Stimulated activated naive CD4-positive, alpha-beta T cell treated with Interleukin-2 at 50 U/mL for 16 hours (primary cell): ENCODE measurements at regions not wholly inside any gene's neighbourhood (a gene's known extent, or its start where the extent isn't known, plus 50 kb on each side); places are given as distances from the start of the nearest gene placed in this dataset.

Experiments used
- DNase-seq: peaks from one replicate; lab custom pipeline; 2025; lab: John Stamatoyannopoulos, UW

DNA sequence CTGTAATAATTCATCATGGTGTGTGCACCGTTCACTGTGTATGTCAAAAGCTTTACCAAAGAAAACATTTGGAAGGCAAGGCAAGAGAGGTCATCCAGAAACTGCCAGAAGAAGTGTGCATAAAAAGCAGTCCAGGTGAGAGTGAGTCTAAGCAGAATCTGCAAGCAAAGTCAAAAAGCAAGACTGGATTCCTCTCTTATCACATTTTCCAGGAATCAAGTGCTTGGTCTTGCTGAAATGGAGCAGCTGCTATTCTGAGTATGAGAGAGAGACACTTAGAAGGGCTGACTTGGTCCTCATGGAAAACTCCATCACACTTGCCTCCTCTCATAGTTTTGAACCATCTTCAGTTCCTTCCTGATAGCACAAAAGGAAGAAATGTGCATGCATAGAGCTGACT lies 231.3 kb downstream of the ANAPC1 start:
- no peak for DNase-seq

DNA sequence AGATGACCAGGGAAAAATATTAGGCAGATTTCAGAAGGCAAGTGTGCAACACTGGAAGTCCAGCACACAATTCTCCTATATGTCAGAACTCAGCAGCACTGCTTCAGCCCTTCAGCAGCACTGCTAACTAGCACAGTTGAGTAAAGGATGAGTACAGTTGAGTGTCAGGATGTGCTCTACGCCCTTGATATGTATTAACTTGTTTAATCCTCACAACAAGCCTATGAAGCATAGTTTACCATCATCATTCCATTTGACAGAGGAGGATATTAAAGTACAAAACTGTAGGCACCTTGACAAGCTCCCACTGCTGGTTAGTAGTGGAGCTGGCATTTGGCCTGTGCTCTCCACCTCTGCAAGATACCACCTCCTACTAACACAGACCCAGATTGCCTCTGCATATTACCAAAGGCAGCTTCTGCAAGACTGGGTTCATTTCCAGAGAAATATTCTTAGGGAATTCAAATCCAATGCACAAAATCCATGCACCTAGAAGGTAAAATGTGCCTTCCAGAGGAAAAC lies 230.8 kb downstream of the ANAPC1 start:
- no peak for DNase-seq

DNA sequence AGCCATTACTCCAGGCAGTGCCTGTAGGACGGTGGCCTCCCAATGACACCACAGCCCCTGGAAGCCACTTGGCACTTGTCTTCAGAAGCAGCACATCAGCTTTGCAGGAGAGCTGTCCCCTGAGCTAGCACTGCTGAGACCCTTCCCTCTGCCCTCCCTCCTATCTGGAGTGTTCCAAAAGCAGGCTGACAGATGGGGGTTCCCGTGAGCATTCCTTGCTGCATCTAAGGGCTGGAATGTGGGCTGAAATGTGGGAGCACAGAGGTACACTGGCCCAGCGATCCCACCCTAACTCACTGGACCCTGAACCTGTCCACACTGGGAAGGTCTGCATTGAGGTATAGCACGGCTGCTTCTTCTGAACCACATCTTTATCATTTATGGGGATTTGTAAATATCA lies 230.1 kb downstream of the ANAPC1 start:
- DNase-seq = no peak

DNA sequence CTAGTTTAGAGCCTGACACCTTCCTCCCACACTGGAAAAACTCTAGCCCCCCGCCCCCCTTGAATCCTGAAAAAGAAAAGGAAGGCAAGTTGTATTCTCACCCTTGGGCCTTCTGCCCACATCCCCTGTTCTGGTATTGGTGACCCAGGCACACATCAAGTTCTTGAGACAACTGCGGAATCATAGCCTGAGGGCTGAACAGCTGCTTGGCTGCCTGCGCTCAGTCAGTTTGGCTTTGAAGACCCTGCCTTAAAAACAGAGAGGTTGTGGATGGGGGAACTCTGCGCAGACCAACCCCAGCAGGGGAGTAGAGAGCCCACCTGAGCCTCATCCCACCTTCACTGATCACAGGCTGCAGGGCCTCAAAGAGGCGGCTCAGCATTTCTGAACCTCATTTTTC lies 229.2 kb downstream of the ANAPC1 start:
- no peak for DNase-seq

DNA sequence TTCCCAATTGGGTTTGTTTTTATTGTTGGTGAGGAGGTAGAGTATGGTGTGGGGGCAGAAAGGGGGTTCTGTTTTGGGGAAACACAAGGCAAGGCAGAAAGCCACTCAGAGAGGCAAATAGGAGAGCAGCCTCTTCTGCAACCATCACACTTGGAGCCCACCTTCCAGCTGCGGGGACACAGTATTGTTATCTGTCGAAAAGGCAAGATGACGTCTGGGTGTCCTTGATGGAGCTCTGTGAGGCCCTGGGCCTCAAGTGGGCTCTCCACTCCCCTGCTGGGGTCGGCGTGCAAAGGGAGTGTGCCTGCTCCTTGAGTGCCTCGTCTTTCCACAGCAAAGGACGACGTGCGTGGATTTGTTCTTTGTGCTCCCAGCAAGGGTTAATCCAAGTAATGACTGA lies 227.6 kb downstream of the ANAPC1 start:
- no peak for DNase-seq

DNA sequence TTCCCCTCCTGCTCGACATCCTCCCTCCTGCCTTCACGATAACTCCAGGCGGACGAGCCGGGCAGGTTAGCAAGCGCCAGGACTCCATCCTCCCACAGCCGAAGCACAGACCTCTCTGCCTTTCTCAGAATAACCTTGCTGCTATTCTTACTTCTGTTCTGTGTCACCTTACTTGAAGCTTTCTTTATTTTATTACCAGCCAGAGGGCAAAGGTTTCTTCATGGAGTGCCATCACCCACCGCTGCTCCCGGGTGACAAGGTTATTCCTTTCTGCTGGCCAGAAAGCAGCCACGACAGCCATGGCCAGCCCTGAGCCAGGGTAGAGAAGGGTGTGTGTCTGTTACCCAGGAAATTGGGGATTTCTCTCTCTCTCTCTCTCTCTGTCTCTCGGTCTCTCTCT lies 227.1 kb downstream of the ANAPC1 start:
- DNase-seq = no peak

DNA sequence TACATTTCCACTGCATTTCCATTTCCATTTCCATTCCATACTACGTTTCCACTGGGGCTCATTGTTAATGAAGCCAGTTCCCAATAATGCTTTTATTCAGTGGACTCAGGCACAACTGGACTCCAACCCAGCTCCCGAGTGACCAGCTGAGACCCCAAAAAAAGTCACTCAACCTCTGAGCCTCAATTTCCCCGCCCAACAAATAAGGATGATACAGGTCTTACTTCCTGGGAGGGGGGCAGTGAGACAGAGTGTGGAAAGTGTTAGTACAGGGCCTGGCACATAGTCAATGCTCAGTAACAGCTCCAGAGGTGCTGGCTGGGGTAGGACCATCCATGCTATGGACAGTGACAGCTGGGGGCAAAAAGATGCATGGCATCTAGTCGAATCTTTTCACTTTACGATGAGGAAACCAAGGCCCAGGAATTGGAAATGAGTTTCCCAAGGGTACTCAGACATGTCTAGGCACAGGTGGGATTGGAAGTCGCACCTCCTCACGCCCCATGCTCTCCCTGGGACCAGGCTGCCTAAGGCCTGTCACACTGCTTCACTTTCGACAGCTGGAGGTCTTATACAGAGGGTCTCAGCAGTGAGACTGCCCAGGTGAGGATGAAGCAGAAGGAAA lies 226.5 kb downstream of the ANAPC1 start:
- no peak for DNase-seq

DNA sequence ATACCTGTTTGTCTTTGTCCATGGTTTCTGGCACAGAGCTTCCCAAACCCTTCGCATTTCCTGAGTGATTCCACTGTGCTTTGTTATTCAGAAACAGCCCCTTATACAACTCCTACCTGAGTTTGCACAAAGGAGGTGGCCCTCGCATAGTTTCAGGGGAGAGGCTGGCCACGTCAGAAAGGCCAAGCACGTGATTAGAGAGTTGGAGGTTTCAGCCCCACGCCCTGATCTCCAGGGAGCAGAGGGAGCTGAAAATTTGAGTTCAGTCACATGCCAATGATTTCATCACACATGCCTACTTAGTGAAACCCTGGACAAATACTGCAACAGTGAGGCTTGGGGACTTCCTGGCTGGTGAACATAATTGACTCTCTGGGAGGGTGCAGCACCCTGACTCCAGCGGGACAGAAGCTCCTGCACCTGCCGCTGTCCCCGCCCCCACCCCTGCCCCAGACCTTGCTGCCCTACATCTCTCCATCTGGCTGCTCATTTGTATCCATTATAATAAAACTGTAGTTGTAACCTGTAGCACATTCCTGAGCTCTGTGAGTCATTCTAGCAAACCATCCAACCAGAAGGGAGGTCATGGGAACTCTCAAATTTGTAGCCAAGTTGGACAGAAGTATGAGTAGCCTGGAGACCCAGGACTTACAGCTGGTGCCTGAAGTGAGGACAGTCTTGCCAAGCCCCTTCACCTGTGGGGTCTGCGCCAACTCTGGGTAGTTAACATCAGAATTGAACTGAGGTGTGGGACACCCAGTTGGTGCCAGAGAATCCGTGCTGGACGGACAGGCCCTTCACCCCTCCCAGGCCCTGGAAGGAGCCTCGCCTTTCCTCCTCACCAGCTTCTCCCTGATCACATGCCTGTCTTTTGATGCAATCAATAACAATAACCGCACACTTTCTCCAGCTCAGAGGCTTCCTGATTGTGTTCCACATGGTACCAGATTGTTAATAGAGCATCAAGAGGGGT lies 224.3 kb downstream of the ANAPC1 start:
- no peak for DNase-seq

DNA sequence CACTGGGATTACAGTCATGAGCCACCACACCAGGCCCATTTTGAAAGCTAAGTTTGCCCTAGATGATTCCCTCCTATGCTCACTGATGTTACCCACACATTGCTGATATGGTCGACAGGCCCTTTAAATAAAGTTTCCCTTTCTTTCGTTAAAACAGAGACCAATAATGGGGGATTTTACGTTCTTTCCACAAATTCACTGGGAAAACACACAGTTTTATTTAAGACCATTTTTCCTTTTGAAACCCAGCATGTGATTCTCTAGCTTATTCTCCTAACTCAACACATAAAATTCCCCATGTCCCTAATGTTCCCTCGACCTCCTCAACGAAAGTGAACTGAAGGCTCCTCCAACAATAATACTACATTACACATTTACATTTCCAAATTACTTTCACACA lies 223.2 kb downstream of the ANAPC1 start:
- DNase-seq = no peak

DNA sequence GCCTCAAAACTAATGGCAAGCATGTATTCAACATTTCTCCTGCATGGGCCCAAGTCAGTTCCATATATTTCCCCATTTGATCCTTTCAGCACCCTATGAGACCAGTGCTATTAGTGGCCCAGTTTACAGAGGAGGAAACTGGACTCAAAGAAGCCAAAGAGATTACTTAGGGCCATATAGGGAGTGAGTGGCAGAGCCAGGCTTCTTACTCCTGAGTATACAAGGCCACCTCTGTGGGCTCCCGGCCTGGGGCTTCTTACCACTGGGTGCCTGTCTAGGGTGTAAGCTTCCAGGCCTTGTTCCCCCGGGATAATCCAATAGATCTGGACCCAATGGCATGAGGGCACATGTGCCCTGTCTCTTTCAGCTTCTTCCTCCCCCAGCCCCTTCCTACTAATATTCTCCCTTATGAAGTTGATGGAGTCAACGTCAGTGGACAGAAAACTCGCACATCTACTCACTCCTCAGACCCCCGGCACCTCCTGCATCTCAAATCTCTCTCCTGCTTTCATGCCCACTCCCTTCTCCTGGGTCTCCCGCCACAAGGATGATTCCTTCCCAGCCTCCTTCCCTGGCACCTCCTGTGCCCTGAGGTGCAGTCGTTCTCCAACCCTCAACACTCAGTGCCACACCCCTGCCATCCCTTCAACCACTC lies 222.6 kb downstream of the ANAPC1 start:
- no peak for DNase-seq

DNA sequence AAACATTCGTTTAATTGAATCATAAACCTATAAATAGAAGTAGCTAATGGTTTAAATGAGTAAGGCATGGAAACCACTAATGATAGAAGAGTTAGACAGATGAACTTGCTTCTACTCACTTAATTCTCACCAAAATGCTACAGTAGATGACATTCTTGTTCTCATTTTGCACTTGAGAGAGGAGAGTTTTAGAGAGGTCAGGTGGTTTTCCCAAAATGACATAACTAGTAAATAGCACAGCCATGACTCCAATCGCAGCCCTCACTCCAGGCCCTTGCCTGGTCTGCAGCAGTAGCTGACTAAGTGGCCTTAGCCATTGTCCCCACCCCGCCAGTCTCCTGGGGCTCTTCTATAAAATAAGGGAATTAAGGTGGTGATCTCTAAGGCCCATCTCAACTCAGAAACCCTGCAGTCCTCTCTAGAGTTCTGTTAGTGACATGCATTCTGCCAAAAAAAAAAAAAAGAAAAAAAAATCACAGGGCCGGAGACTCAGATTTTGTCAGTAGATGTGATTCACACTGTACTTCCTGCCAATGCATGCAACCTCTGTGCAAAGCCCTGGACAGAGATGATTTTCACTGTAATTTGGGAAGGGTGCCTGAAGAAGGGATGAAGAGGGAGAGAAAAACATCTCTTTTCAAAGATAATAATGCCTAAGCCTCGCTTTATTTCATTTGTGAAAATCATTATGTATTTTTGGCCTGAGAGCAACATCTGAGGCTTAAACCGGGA lies 221.8 kb downstream of the ANAPC1 start:
- DNase-seq = no peak

DNA sequence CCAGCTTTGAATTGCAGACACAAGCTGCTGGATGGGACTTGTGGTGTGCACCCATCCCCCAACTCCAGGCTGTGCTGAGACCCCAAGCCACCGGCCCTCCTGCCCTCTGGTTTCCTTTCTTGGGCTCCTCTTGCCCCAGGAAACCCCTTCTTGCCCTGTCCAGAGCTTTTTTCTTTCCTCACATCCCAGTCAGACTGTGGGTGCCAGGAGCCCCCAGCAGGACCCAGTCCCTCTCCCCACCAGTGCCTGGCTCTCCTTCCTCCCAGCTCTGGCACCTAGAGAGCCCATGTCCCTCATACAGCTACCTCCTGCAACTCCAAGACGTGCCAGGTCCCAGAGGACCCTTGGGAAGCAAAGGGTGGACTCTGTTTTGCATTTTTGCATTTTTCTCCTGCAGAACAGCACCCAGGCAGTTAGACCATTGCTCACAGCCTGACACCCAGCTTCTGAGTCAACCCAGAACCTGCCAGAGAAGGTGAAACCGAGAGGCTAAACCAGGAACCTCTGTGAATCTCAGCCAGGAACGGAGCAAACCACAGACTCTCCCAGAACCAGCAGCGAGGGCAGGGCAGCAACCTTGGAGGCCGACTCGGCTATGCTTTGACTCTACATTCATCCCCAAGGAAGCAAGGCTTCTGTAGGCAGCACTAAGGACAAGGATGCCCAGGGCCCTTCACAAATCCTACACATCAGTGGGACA lies 221.1 kb downstream of the ANAPC1 start:
- DNase-seq = peak; percentile 42

DNA sequence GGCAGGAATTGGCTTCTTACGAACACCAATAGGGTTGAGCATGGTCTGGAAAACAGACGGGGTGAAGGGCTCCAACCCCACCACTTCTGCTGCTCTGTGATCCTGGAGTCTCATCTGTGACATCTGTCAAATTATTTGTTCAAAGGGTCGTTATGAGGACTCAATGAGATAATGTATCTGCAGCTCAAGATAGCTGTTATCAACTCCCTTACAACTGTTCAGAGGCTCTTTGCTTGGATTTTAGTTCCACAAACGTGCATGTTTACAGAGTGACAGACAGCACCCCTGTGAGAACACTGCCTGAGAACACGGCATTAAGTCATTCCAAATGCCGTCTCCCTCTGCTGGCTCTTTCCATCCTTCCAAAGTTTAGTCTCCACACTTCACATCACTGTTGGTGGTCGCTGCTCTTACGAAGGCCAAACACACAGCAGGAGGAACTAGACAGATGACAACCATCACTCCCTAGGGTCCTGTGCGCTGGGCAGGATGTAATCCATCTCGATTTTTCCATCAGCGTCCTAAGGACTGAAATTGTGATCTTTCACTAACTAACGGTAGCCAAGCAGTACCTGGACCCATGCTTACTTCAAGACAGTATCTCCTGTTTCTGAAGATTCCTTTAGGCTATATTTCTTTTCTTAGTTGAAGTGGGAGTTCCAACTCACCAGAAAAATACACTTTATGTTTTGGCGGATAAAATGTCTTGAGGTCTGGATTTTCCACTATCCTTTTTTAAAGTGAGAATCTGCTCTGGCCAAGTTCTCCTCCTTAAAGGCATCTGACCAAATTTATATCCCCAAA lies 220.3 kb downstream of the ANAPC1 start:
- no peak for DNase-seq

DNA sequence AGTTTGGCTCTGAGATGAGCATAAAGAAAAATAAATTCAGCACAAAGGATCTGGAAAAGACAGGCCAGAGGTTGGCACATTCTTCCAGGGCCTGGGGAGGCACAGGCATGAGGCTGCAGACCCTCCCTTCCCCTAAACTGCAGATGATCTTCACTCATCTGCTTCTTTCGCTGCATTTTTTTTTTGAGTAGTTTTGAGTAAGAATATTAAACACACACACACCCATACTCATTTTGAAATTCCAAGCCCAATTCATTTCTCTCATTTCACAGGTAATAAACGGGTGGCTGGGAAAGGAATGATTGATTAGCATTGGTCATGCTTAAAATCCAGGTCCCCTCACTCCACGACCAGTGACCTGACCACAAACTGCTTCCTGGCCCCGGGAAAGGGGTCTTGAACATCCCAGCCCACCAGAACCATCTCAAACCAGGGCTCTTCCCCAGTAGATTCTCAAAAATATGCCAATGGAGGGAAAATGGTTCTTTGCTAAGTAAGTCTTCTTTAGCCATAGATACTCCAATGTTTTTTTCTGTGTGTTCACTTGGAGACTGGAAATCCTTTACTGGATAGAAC lies 219.6 kb downstream of the ANAPC1 start:
- no peak for DNase-seq

DNA sequence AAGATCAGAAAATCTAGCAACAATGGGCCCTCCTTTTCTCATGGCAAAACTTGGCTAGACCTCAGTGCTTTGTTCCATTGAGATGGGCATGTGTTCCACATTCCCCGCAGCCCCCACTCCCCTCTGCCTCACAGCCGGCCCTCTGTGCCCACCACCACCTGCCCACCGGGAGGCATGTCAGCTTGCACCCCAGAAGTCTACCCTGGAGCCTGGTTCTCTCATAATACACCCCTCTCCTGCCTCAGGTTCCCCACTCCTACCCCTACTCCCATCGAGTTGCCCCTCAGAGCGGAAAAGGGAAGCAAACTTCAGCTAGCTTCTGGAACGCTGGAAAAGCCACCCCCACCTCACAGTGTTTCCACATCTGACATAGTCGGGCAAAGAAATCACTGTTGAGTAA lies 219.0 kb downstream of the ANAPC1 start:
- DNase-seq = no peak

DNA sequence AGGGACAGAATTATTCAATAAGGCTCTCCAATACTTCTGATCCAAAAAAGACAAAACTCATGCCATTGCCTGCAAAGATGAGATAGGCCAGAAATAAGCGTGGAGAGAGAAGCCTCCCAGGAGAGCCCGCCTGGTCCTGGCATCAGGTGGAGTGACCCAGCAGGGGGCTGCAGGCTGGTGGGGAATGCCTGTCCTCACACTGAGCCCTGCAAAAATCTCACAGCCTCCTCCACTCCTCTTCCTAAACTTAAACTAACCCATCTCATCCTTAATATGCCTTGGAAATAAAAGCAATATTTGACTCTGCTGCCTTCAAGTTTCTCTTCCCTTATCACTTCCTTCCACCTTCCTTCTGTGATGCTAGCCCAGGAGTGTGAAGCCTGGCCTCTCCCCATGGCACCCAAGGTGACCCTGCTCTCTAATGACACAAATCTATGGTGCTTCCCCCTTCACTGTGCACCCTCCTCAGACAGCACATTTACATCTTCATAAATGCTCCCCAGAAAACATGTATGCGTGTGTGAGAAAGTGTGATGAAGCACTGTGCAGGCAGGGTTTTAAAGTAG lies 218.4 kb downstream of the ANAPC1 start:
- no peak for DNase-seq

DNA sequence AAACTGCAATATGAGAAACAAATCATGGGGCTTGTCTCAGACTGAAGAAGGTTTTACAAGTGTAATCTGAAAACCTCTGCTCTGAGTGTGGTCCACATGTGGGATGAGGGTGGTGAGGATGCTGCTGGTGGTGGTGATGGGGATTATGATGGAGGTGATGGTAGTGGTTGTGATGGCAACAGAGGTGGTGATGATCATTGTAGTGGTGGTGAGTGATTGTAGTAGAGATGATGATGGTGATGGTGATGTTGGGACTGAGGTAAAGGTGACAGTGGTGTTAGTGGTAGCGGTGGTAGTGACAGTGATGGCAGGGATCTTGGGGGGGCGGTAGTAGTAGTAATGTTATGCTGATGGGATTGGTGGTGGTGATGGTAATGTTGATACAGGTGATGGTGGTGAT lies 217.8 kb downstream of the ANAPC1 start:
- no peak for DNase-seq

DNA sequence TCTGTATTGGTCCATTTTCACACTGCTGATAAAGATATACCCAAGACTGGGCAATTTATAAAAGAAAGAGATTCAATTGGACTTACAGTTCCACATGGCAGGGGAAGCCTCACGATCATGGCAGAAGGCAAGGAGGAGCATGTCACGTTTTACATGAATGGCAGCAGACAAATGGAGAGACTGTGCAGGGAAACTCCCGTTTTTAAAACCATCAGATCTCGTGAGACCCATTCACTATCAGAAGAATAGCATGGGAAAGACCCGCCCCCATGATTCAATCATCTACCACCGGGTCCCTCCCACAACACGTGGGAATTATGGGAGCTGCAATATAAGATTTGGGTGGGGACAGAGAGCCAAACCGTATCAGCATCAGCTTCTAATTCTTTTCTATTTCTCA lies 217.0 kb downstream of the ANAPC1 start:
- no peak for DNase-seq

DNA sequence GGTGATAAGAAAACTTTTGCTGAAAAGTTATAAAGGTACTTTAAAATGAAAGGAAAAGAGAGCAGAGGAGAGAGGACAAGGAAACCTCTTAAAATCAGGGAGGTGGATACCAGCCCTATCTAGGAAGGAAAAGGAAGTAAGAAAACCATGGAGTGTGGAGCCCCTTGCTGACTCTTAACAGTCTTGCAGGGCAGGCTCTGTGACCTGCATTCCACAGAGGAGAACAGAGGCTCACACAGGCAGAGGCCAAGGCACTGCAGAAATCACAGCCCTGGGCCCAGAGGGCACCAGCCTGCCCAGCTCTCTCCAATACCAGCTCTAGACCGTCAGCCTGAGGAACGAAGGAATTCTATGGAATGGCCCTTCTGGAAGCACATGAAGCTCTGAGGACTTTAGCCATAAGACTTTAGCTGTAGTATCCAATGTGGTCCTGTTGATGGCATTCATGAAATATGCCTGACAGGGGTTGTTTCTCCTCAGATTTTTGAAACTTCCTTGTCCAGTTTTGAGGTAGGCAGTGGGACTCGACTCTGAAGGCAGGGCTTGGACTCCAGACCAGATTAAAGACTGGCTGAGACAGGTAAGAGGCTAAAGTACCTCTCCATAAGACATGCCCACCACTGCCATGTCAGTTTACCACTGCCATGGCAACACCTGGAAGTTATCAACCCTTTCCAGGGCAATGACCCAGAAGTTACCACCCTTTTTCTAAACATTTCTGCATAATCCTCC lies 216.3 kb downstream of the ANAPC1 start:
- DNase-seq = no peak
